SK-N-SH (cell line): ENCODE measurements at regions not wholly inside any gene's neighbourhood (a gene's known extent, or its start where the extent isn't known, plus 50 kb on each side); places are given as distances from the start of the nearest gene placed in this dataset.

Experiments used
- CTCF ChIA-PET: fragments of 300-600, 350-600 bp; formaldehyde crosslinking; extraction: SDS; loops from one replicate; lab custom pipeline; 2021; lab: Yijun Ruan, JAX
- POLR2A ChIA-PET: fragments of 350-600 bp; sonication (Branson Sonifier 250); formaldehyde crosslinking; extraction: SDS; loops from one replicate; lab custom pipeline; 2020; ENCODE audit warnings: antibody characterized with exemption, inconsistent platforms; lab: Yijun Ruan, JAX
- DNase-seq: peaks from one replicate; pipeline ENCODE4 v3.0.0; 2012
- H2AFZ ChIP-seq: fragments of 200-600 bp; sonication (generic); 2 replicates; pipeline ENCODE4 v1.8.1; 2016; ENCODE audit warnings: antibody characterized with exemption, mild to moderate bottlenecking, low read depth
- H3F3A ChIP-seq: fragments of 200-600 bp; sonication (generic); replicated peaks from 2 replicates; pipeline ENCODE3; 2016; ENCODE audit warnings: antibody characterized with exemption, mild to moderate bottlenecking; ENCODE audit not compliant: insufficient read depth
- H3K27ac ChIP-seq, 2 experiments: fragments of 200-500 bp in 1 of 2; fragments of 200-600 bp in 1 of 2; sonication (Bioruptor generic) in 1 of 2; sonication (generic), shearing (Covaris generic) in 1 of 2; 2 replicates each; pipeline versions ENCODE4 v1.5.1 to v1.6.1; 2014 to 2016; ENCODE audit warnings: low read depth in 2 of 2, inconsistent platforms in 1 of 2, low read length in 1 of 2, mild to moderate bottlenecking in 1 of 2, mixed read lengths in 1 of 2
- H3K27me3 ChIP-seq: fragments of 200-600 bp; sonication (generic), shearing (Covaris generic); 2 replicates; pipeline ENCODE4 v1.6.1; 2016; ENCODE audit warnings: mixed run types; ENCODE audit not compliant: insufficient read depth
- H3K36me3 ChIP-seq, 2 experiments: fragments of 200-500 bp in 1 of 2; fragments of 200-600 bp in 1 of 2; sonication (Bioruptor generic) in 1 of 2; sonication (generic) in 1 of 2; replicated peaks in 1 of 2; 2 replicates each; pipeline versions ENCODE3 to v1.5.1; 2014 to 2016; ENCODE audit warnings: low read length in 1 of 2, mild to moderate bottlenecking in 1 of 2; ENCODE audit not compliant: insufficient read depth in 2 of 2, control insufficient read depth in 1 of 2
- H3K4me1 ChIP-seq, 2 experiments: fragments of 200-500 bp in 1 of 2; fragments of 200-600 bp in 1 of 2; sonication (Bioruptor generic) in 1 of 2; sonication (generic), shearing (Covaris generic) in 1 of 2; 2 replicates each; pipeline versions ENCODE4 v1.5.1 to v1.6.1; 2014 to 2016; ENCODE audit warnings: low read depth in 1 of 2, low read length in 1 of 2, mixed run types in 1 of 2; ENCODE audit not compliant: insufficient read depth in 2 of 2, control insufficient read depth in 1 of 2
- H3K4me2 ChIP-seq: fragments of 200-600 bp; sonication (generic), shearing (Covaris generic); 2 replicates; pipeline ENCODE4 v1.6.1; 2017; ENCODE audit warnings: mixed run types
- H3K4me3 ChIP-seq, 2 experiments: fragments of 200-500 bp in 1 of 2; fragments of 200-600 bp in 1 of 2; sonication (Bioruptor generic) in 1 of 2; sonication (generic), shearing (Covaris generic) in 1 of 2; 2 replicates each; pipeline versions ENCODE4 v1.5.1 to v1.8.1; 2014 to 2016; ENCODE audit warnings: low read depth in 2 of 2, inconsistent platforms in 1 of 2, low read length in 1 of 2, mild to moderate bottlenecking in 1 of 2, mixed read lengths in 1 of 2, moderate library complexity in 1 of 2
- H3K79me2 ChIP-seq: fragments of 200-600 bp; sonication (generic); 2 replicates; pipeline ENCODE4 v1.8.1; 2017; ENCODE audit warnings: mild to moderate bottlenecking; ENCODE audit not compliant: insufficient read depth
- H3K9ac ChIP-seq: fragments of 200-600 bp; sonication (generic); 2 replicates; pipeline ENCODE4 v1.6.1; 2017; ENCODE audit warnings: mixed run types
- H3K9me2 ChIP-seq: fragments of 200-600 bp; sonication (generic); 2 replicates; pipeline ENCODE4 v1.6.1; 2017; ENCODE audit warnings: mixed run types
- H3K9me3 ChIP-seq: fragments of 200-600 bp; sonication (generic); 2 replicates; pipeline ENCODE4 v1.6.1; 2017; ENCODE audit warnings: mixed run types, mild to moderate bottlenecking, moderate library complexity
- H4K20me1 ChIP-seq: fragments of 200-600 bp; sonication (generic); 2 replicates; pipeline ENCODE4 v1.6.1; 2017; ENCODE audit warnings: mild to moderate bottlenecking, mixed run types; ENCODE audit not compliant: insufficient read depth
- EP300 ChIP-seq, 2 experiments: IDR thresholded peaks; 2 replicates each; pipeline versions ENCODE4 v1.4.0 to v1.6.1; 2012; ENCODE audit warnings: borderline replicate concordance in 1 of 2, low read depth in 1 of 2, low read length in 1 of 2
- FOXJ3 ChIP-seq: sonication (generic); formaldehyde crosslinking; IDR thresholded peaks from 2 replicates; pipeline ENCODE4 v1.5.1; 2020; ENCODE audit warnings: mild to moderate bottlenecking, missing genetic modification reagents
- IRF3 ChIP-seq: fragments of 150-350 bp; IDR thresholded peaks from 2 replicates; pipeline ENCODE4 v1.6.1; 2016; ENCODE audit warnings: mild to moderate bottlenecking, low read depth, low read length
- NRF1 ChIP-seq: IDR thresholded peaks from 2 replicates; pipeline ENCODE4 v1.6.1; 2012; ENCODE audit warnings: low read depth, mild to moderate bottlenecking, low read length
- RAD21 ChIP-seq: IDR thresholded peaks from 2 replicates; pipeline ENCODE4 v1.6.1; 2012; ENCODE audit warnings: mild to moderate bottlenecking, low read length
- REST ChIP-seq: IDR thresholded peaks from 2 replicates; pipeline ENCODE4 v1.6.1; 2012; ENCODE audit warnings: mild to moderate bottlenecking, low read depth, low read length, moderate library complexity
- SIN3A ChIP-seq: IDR thresholded peaks from 2 replicates; pipeline ENCODE4 v1.6.1; 2012; ENCODE audit warnings: low read depth, mild to moderate bottlenecking, low read length, moderate library complexity, borderline replicate concordance
- TCF12 ChIP-seq: IDR thresholded peaks from 2 replicates; pipeline ENCODE4 v1.4.0; 2012
- TEAD4 ChIP-seq: IDR thresholded peaks from 2 replicates; pipeline ENCODE4 v1.4.0; 2012; ENCODE audit warnings: mild to moderate bottlenecking, borderline replicate concordance; ENCODE audit not compliant: insufficient read depth
- WGBS: methylation state at CpG from one replicate; pipeline ENCODE4 v1.1.6; 2017; ENCODE audit warnings: low lambda C conversion rate; 5-methylcytosine and 5-hydroxymethylcytosine counted together

GRCh38 chr6:48520951-48521350 is 410.0 kb upstream of the PTCHD4 start:
- no peak overlapping the region for H2AFZ ChIP-seq
- TF ChIP-seq TCF12: no peak
- TF ChIP-seq RAD21: no peak
- TF ChIP-seq IRF3: no peak
- no peak for TF ChIP-seq SIN3A
- no peak for TF ChIP-seq FOXJ3 (CRISPR knock-in tag)
- no peak for TF ChIP-seq REST
- no peak for TF ChIP-seq EP300 (IDR thresholded peaks at IDR 0.05; ENCODE audit: borderline replicate concordance in 1 of 2, low read depth in 1 of 2, low read length in 1 of 2)
- POLR2A ChIA-PET: no interaction called here
- H3K4me2 ChIP-seq: no peak overlapping the region
- H3K4me3 ChIP-seq: no peak overlapping the region
- H4K20me1 ChIP-seq: no peaks in the 10 kb centered on the region
- H3K79me2 ChIP-seq: no peaks in the 10 kb centered on the region
- peaks cover 4% of the 10 kb centered on the region; the same call in 1 of the 2 replicates for H3K27me3 ChIP-seq
- H3K27ac ChIP-seq: no peak overlapping the region
- no peaks in the 10 kb centered on the region for H3F3A ChIP-seq
- H3K36me3 ChIP-seq: no peaks in the 10 kb centered on the region
- WGBS: 3% methylated on average over 2 of the region's 2 CpGs
- CTCF ChIA-PET: no interaction called here
- H3K9me3 ChIP-seq: no peaks in the 10 kb centered on the region
- H3K4me1 ChIP-seq: no peaks in the 10 kb centered on the region
- DNase-seq: no peak
- no peak overlapping the region for H3K9ac ChIP-seq
- no peaks in the 10 kb centered on the region for H3K9me2 ChIP-seq

DNA sequence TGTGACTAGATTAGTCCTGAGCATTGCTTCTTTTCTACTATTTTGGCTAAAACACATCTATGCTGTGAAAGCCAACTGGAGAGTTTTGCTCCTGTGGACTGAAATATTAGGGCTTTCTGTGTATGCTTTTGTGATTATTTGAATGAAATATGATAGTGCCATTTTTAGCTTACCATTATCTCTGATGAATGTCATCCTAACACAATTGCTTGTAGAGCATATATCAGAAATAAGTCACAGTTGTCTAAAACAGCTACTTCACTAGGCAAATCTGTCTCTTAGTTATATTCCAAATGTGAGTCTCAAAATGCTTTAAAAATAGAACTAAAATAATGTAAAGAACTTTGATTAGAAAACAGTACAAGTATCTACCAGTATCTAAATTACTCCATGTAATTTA is 401.4 kb upstream of the PTCHD4 start:
- H3K4me3 ChIP-seq: no peak overlapping the region
- no peaks in the 10 kb centered on the region for H3K9me3 ChIP-seq
- no peaks in the 10 kb centered on the region for H3K36me3 ChIP-seq
- DNase-seq: no peak
- TF ChIP-seq TEAD4 (no peak), TCF12 (no peak), NRF1 (no peak)
- H3K4me1 ChIP-seq: no peaks in the 10 kb centered on the region
- H3K79me2 ChIP-seq: no peaks in the 10 kb centered on the region
- no peak overlapping the region for H2AFZ ChIP-seq
- CTCF ChIA-PET: no interaction called here
- no peak overlapping the region for H3K4me2 ChIP-seq
- H3F3A ChIP-seq: no peaks in the 10 kb centered on the region
- H3K9me2 ChIP-seq: 0 out of 2 replicates have a peak, but pooled peaks cover 3% of the 10 kb centered on the region
- no peak overlapping the region for H3K9ac ChIP-seq
- H4K20me1 ChIP-seq: no peaks in the 10 kb centered on the region
- H3K27me3 ChIP-seq: no peaks in the 10 kb centered on the region
- H3K27ac ChIP-seq: no peak overlapping the region
- POLR2A ChIA-PET: no interaction called here
